ENCODE measurements at regions not wholly inside any gene's neighbourhood (a gene's known extent, or its start where the extent isn't known, plus 50 kb on each side); places are given as distances from the start of the nearest gene placed in this dataset.
"Not testable (repeated sequence)": the region's sequence is repeated elsewhere in the genome, so short reads cannot be mapped to it uniquely, and the experiment has no call there.

GRCh38 chr5:124034083-124034700 lies 522.2 kb downstream of the CSNK1G3 start:
- H3K4me3 Mint-ChIP-seq: no peak overlapping the region
- POLR2A ChIA-PET: no interaction called here
- no peaks in the 10 kb centered on the region for H3K27me3 Mint-ChIP-seq
- no peak for ATAC-seq (ENCODE audit: low read depth)
- no peaks in the 10 kb centered on the region for H3K9me3 Mint-ChIP-seq
- no peaks in the 10 kb centered on the region for H3K36me3 Mint-ChIP-seq
- no peak overlapping the region for H3K27ac Mint-ChIP-seq
- DNase-seq: no peak
- no peaks in the 10 kb centered on the region for H3K4me1 Mint-ChIP-seq

- no peaks in the 10 kb centered on the region for H3K27me3 Mint-ChIP-seq
- no peak overlapping the region for H3K27ac Mint-ChIP-seq
- H3K4me1 Mint-ChIP-seq: no peaks in the 10 kb centered on the region
- POLR2A ChIA-PET: no interaction called here
- DNase-seq: no peak
- no peaks in the 10 kb centered on the region for H3K9me3 Mint-ChIP-seq
- H3K4me3 Mint-ChIP-seq: no peak overlapping the region
- no peaks in the 10 kb centered on the region for H3K36me3 Mint-ChIP-seq
- no peak for ATAC-seq (ENCODE audit: low read depth)
These were observed 518.1 kb downstream of the CSNK1G3 start for GRCh38 chr5:124030043-124030491.

GRCh38 chr5:124027441-124027840 lies 515.5 kb downstream of the CSNK1G3 start:
- no peak for DNase-seq
- POLR2A ChIA-PET: no interaction called here

DNA sequence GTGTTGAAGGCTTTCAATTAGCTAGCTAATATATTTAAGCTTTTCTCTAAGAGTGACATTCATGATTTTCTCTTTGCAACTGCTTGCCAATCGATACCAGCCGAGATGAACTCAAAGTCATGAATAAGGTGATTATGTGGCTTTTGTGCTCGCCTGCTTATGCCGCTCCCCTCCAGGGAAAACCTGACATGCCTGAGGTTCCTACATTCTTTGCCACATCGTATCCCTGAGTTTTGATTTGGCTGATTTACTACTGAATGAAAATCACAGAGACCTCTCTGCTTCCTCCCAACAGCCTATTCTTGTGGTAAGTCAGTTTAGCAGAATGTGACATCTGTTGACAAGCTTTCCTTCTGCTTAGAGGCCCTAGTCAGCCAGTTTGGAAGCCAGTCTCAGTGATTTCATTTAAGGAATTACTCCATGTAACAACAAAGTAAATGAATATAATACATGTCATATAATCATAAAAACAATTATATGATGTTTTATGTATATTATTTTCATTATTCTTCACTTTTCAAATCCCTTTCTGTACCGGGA lies 513.4 kb downstream of the CSNK1G3 start:
- no peak overlapping the region for H3K4me3 Mint-ChIP-seq
- no peaks in the 10 kb centered on the region for H3K9me3 Mint-ChIP-seq
- POLR2A ChIA-PET: no interaction called here
- DNase-seq: no peak
- H3K36me3 Mint-ChIP-seq: no peaks in the 10 kb centered on the region
- no peak overlapping the region for H3K27ac Mint-ChIP-seq
- peaks cover 1% of the 10 kb centered on the region for H3K27me3 Mint-ChIP-seq
- H3K4me1 Mint-ChIP-seq: no peaks in the 10 kb centered on the region
- no peak for ATAC-seq (ENCODE audit: low read depth)

More at GRCh38 chr5:124027441-124027840, 515.5 kb downstream of the CSNK1G3 start:
- ATAC-seq (ENCODE audit: low read depth): no peak
- H3K36me3 Mint-ChIP-seq: no peaks in the 10 kb centered on the region
- H3K4me1 Mint-ChIP-seq: no peaks in the 10 kb centered on the region
- peaks cover 1% of the 10 kb centered on the region for H3K27me3 Mint-ChIP-seq
- H3K9me3 Mint-ChIP-seq: no peaks in the 10 kb centered on the region
- no peak overlapping the region for H3K4me3 Mint-ChIP-seq
- H3K27ac Mint-ChIP-seq: no peak overlapping the region

DNA sequence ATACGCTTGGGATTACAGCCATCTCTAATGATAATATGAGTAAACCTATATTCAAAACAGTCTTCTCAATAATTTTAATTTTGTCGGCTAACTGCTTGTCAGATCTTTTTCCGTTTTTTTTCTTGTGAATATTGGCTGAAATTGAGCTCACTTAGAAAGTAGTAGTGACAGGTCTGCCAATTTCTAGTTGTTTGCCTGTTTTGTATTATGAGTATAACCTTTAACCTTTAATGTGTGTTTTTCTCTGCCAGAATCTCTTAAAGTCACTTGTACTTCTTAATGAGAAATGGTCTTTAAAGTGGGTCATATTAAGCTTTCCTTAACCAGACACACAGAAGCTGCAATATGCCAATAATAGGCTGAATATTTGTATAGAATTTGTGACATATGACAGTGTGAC lies 511.0 kb downstream of the CSNK1G3 start:
- peaks cover 1% of the 10 kb centered on the region for H3K27me3 Mint-ChIP-seq
- no peak for ATAC-seq (ENCODE audit: low read depth)
- POLR2A ChIA-PET: no interaction called here

DNA sequence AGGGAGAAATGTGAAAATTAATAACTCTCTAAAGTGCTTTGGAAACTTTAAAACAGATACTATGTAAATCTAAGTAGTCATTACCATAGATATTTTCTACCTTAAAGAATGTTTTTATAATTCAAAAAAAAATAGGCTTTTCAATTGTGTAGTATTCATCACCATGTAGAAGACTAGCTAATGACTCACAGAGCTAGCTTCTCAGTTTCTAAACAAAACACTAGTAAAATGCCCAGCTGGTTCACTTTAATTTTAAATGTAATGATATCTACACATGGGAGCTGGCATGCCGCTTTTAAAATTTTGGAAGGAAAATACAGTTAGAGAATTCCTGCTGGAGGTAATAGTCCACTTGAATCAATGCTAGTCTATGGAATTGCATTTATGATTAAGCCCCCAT lies 509.8 kb downstream of the CSNK1G3 start:
- POLR2A ChIA-PET: no interaction called here
- H3K36me3 Mint-ChIP-seq: no peaks in the 10 kb centered on the region
- H3K4me3 Mint-ChIP-seq: no peak overlapping the region
- H3K9me3 Mint-ChIP-seq: peaks cover 3% of the 10 kb centered on the region
- DNase-seq (no peak), ATAC-seq (ENCODE audit: low read depth) (no peak)
- H3K4me1 Mint-ChIP-seq: no peaks in the 10 kb centered on the region
- H3K27ac Mint-ChIP-seq: no peak overlapping the region
- H3K27me3 Mint-ChIP-seq: peaks cover 1% of the 10 kb centered on the region

More for the DNA sequence above, 511.0 kb downstream of the CSNK1G3 start:
- Mint-ChIP-seq H3K36me3 (no peaks in the 10 kb centered on the region), H3K4me3 (no peak overlapping the region), H3K9me3 (peaks cover 3% of the 10 kb centered on the region), H3K4me1 (no peaks in the 10 kb centered on the region), H3K27ac (no peak overlapping the region)
- no peak for DNase-seq

DNA sequence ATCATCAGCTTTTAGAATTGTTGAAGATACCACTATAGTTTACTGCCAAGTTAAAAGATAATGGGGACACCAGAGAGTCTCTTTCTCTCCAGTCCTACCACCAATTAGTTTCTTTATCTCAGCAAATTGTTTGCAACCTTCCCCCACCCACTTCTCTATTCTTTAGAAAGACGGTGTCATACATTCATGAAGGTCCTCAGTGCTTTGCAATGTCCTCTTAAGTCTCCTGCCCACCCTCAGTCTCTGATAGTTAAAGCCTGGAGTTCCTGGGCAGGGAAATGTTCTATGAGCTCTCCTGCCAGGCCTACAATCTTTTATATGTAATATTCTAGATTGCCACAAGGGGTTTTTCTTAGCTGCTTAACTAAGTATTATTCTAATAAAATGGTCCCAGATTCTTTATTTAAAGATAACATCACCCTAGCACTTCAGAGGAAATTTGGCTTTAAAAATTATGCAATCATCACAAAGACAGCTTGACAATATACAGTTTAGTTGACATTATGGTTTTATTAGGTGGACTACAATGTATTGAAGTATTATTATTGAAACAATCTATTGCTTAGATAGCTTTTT lies 509.2 kb downstream of the CSNK1G3 start:
- ATAC-seq (ENCODE audit: low read depth) (no peak), DNase-seq (no peak)
- POLR2A ChIA-PET: no interaction called here
- peaks cover 3% of the 10 kb centered on the region for H3K9me3 Mint-ChIP-seq
- H3K27ac Mint-ChIP-seq: no peak overlapping the region
- no peaks in the 10 kb centered on the region for H3K4me1 Mint-ChIP-seq
- H3K4me3 Mint-ChIP-seq: no peak overlapping the region
- H3K27me3 Mint-ChIP-seq: peaks cover 1% of the 10 kb centered on the region
- H3K36me3 Mint-ChIP-seq: no peaks in the 10 kb centered on the region

DNA sequence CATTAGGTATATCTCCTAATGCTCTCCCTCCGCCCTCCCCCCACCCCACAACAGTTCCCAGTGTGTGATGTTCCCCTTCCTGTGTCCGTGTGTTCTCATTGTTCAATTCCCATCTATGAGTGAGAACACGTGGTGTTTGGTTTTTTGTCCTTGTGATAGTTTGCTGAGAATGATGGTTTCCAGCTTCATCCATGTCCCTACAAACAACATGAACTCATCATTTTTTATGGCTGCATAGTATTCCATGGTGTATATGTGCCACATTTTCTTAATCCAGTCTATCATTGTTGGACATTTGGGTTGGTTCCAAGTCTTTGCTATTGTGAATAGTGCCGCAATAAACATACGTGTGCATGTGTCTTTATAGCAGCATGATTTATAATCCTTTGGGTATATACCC lies 505.3 kb downstream of the CSNK1G3 start:
- POLR2A ChIA-PET, H3K9me3 Mint-ChIP-seq: not testable (repeated sequence)

DNA sequence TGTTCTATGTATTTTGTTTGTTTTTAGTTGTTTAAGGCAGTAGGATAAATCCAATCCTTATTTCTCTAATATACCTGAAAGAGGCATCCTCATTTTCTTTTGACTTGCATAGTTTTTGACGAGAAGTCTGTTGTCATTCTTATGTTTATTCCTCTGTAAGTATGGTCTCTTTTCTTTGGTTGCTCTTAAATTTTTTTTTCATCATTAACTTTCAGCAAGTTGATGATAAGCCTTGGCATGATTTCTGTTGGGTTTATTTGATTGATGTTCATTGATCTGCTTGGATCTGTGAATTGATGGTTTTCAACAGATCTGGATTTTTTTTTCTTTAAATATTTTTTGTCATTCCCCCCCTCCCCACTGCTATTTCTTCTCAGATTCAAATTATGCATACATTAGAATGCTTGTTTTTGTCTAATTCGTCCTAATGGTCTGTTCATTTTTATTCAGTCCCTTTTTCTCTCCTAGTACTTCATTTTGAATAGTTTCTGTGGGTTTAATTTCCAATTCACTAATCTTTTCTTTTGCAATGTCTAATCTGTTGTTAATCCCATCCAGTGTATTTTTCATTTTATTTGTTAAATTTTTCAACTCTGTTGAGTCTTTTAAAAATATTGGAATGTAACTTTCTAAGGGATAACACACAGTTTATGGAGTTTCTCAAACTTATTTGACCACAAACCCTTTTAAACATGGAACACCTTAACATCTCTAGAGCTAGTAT lies 495.9 kb downstream of the CSNK1G3 start:
- Mint-ChIP-seq H3K36me3 (no peaks in the 10 kb centered on the region), H3K27me3 (no peaks in the 10 kb centered on the region), H3K9me3 (peaks cover 5% of the 10 kb centered on the region), H3K4me3 (no peak overlapping the region), H3K27ac (no peak overlapping the region), H3K4me1 (no peaks in the 10 kb centered on the region)
- DNase-seq (no peak), ATAC-seq (ENCODE audit: low read depth) (no peak)
- POLR2A ChIA-PET: no interaction called here

More for the DNA sequence above, 505.3 kb downstream of the CSNK1G3 start:
- not testable (repeated sequence) for ATAC-seq (ENCODE audit: low read depth); DNase-seq; H3K4me1 Mint-ChIP-seq; H3K27me3 Mint-ChIP-seq; H3K27ac Mint-ChIP-seq; H3K4me3 Mint-ChIP-seq; H3K36me3 Mint-ChIP-seq

GRCh38 chr5:124001036-124001615 lies 489.1 kb downstream of the CSNK1G3 start:
- Mint-ChIP-seq H3K9me3 (no peaks in the 10 kb centered on the region), H3K27me3 (no peaks in the 10 kb centered on the region), H3K36me3 (no peaks in the 10 kb centered on the region), H3K4me1 (no peaks in the 10 kb centered on the region), H3K4me3 (no peak overlapping the region), H3K27ac (no peak overlapping the region)
- DNase-seq (no peak), ATAC-seq (ENCODE audit: low read depth) (no peak)
- POLR2A ChIA-PET: no interaction called here

GRCh38 chr5:124000538-124000937 lies 488.6 kb downstream of the CSNK1G3 start:
- no peak overlapping the region for H3K4me3 Mint-ChIP-seq
- H3K27me3 Mint-ChIP-seq: no peaks in the 10 kb centered on the region
- DNase-seq (no peak), ATAC-seq (ENCODE audit: low read depth) (no peak)
- peaks cover 2% of the 10 kb centered on the region for H3K9me3 Mint-ChIP-seq
- H3K4me1 Mint-ChIP-seq: no peaks in the 10 kb centered on the region
- no peaks in the 10 kb centered on the region for H3K36me3 Mint-ChIP-seq
- no peak overlapping the region for H3K27ac Mint-ChIP-seq
- POLR2A ChIA-PET: no interaction called here

DNA sequence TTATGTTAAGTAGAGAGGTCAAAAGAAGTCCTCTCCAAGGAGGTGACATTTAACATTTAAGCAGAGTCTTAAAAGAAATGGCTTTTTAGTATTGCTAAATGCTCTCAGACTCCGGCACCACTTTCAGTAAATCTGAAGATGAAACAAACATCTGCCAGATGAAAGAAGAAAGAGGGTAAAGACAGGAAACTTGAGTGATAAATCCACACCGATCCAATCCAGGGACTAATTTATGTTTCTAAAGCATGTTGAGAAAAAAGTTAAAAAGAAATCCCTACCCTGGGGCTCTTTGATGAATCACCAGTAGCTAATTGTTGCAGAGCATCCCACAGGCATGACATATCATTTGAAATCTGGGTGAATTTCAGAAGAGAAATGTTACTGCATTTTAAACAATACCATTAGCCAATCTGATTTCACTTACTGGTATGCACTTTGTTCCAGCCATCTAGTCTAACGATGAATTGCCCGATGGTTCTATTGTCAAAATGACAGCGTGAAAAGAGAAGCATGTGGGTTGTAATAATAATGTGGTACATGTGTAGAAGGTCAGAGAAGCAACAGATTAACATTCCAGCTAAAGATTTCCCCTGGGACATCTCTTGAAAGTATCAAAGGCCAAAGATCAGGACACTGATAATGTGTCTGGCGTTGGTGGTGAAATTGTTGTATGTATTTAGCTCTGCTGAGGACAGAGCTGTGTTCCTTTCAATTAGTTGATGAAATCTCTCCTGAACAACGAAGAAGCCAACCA lies 485.7 kb downstream of the CSNK1G3 start:
- no peaks in the 10 kb centered on the region for H3K27me3 Mint-ChIP-seq
- no peaks in the 10 kb centered on the region for H3K4me1 Mint-ChIP-seq
- no peak for DNase-seq
- POLR2A ChIA-PET: no interaction called here
- peaks cover 2% of the 10 kb centered on the region for H3K9me3 Mint-ChIP-seq
- no peak overlapping the region for H3K4me3 Mint-ChIP-seq
- no peak for ATAC-seq (ENCODE audit: low read depth)
- no peak overlapping the region for H3K27ac Mint-ChIP-seq
- H3K36me3 Mint-ChIP-seq: no peaks in the 10 kb centered on the region

GRCh38 chr5:123997064-123997461 lies 485.1 kb downstream of the CSNK1G3 start:
- Mint-ChIP-seq H3K36me3 (no peaks in the 10 kb centered on the region), H3K4me1 (no peaks in the 10 kb centered on the region), H3K27me3 (no peaks in the 10 kb centered on the region), H3K4me3 (no peak overlapping the region), H3K9me3 (peaks cover 2% of the 10 kb centered on the region), H3K27ac (no peak overlapping the region)
- no peak for ATAC-seq (ENCODE audit: low read depth)
- POLR2A ChIA-PET: no interaction called here
- DNase-seq: no peak

Data from activated naive CD8-positive, alpha-beta T cell treated with anti-CD3 and anti-CD28 coated beads, Interleukin-2, amount 10 ng/mL, durations not matched to agents 7 days and 5 days (primary cell).